ENCODE measurements at regions not wholly inside any gene's neighbourhood (a gene's known extent, or its start where the extent isn't known, plus 50 kb on each side); places are given as distances from the start of the nearest gene placed in this dataset.

- Histone ChIP-seq H3K9ac (no peak overlapping the region), H3K4me1 (ENCODE audit: low read depth, poor library complexity, severe bottlenecking) (no peaks in the 10 kb centered on the region), H3K4me3 (IDR thresholded peaks at IDR 0.05; ENCODE audit: insufficient read depth, low read depth, low read length) (no peak overlapping the region), H3K4me2 (no peak overlapping the region), H3K79me2 (ENCODE audit: insufficient read depth, low read depth) (no peaks in the 10 kb centered on the region), H2AFZ (ENCODE audit: low read depth) (no peak overlapping the region), H3K27me3 (ENCODE audit: insufficient read depth, low read depth) (no peaks in the 10 kb centered on the region), H3K27ac (no peak overlapping the region), H4K20me1 (ENCODE audit: insufficient read depth) (no peaks in the 10 kb centered on the region), H3K36me3 (ENCODE audit: insufficient read depth) (no peaks in the 10 kb centered on the region)
- TF ChIP-seq CTCF (conservative IDR thresholded peaks at IDR 0.05; ENCODE audit: low read depth, low read length): no peak
Observed at GRCh38 chr1:244150665-244151064, 99.6 kb downstream of the ZBTB18 start.

GRCh38 chr1:244151537-244151936, 100.5 kb downstream of the ZBTB18 start:
- Histone ChIP-seq H3K4me2 (no peak overlapping the region), H3K27ac (no peak overlapping the region), H3K4me1 (ENCODE audit: low read depth, poor library complexity, severe bottlenecking) (no peaks in the 10 kb centered on the region), H2AFZ (ENCODE audit: low read depth) (no peak overlapping the region), H3K79me2 (ENCODE audit: insufficient read depth, low read depth) (no peaks in the 10 kb centered on the region), H3K36me3 (ENCODE audit: insufficient read depth) (no peaks in the 10 kb centered on the region), H3K27me3 (ENCODE audit: insufficient read depth, low read depth) (no peaks in the 10 kb centered on the region), H3K4me3 (IDR thresholded peaks at IDR 0.05; ENCODE audit: insufficient read depth, low read depth, low read length) (no peak overlapping the region), H3K9ac (no peak overlapping the region), H4K20me1 (ENCODE audit: insufficient read depth) (no peaks in the 10 kb centered on the region)
- TF ChIP-seq CTCF (conservative IDR thresholded peaks at IDR 0.05; ENCODE audit: low read depth, low read length): no peak

GRCh38 chr1:244154508-244154871, 103.4 kb downstream of the ZBTB18 start:
- Histone ChIP-seq H3K36me3 (ENCODE audit: insufficient read depth) (no peaks in the 10 kb centered on the region), H4K20me1 (ENCODE audit: insufficient read depth) (no peaks in the 10 kb centered on the region), H2AFZ (ENCODE audit: low read depth) (no peak overlapping the region), H3K4me3 (IDR thresholded peaks at IDR 0.05; ENCODE audit: insufficient read depth, low read depth, low read length) (no peak overlapping the region), H3K9ac (no peak overlapping the region), H3K79me2 (ENCODE audit: insufficient read depth, low read depth) (no peaks in the 10 kb centered on the region), H3K4me2 (no peak overlapping the region), H3K27me3 (ENCODE audit: insufficient read depth, low read depth) (no peaks in the 10 kb centered on the region), H3K4me1 (ENCODE audit: low read depth, poor library complexity, severe bottlenecking) (no peaks in the 10 kb centered on the region), H3K27ac (no peak overlapping the region)
- no peak for TF ChIP-seq CTCF (conservative IDR thresholded peaks at IDR 0.05; ENCODE audit: low read depth, low read length)

- no peaks in the 10 kb centered on the region for H3K4me1 ChIP-seq (ENCODE audit: low read depth, poor library complexity, severe bottlenecking)
- H3K36me3 ChIP-seq (ENCODE audit: insufficient read depth): no peaks in the 10 kb centered on the region
- no peaks in the 10 kb centered on the region for H3K79me2 ChIP-seq (ENCODE audit: insufficient read depth, low read depth)
- TF ChIP-seq CTCF (conservative IDR thresholded peaks at IDR 0.05; ENCODE audit: low read depth, low read length): no peak
- no peak overlapping the region for H3K4me2 ChIP-seq
- H3K9ac ChIP-seq: no peak overlapping the region
- no peak overlapping the region for H3K4me3 ChIP-seq (IDR thresholded peaks at IDR 0.05; ENCODE audit: insufficient read depth, low read depth, low read length)
- H2AFZ ChIP-seq (ENCODE audit: low read depth): no peak overlapping the region
- H3K27ac ChIP-seq: no peak overlapping the region
- no peaks in the 10 kb centered on the region for H3K27me3 ChIP-seq (ENCODE audit: insufficient read depth, low read depth)
- H4K20me1 ChIP-seq (ENCODE audit: insufficient read depth): no peaks in the 10 kb centered on the region
Observed at GRCh38 chr1:244154872-244155531, 103.9 kb downstream of the ZBTB18 start.
